ENCODE measurements at regions not wholly inside any gene's neighbourhood (a gene's known extent, or its start where the extent isn't known, plus 50 kb on each side); places are given as distances from the start of the nearest gene placed in this dataset.

DNA sequence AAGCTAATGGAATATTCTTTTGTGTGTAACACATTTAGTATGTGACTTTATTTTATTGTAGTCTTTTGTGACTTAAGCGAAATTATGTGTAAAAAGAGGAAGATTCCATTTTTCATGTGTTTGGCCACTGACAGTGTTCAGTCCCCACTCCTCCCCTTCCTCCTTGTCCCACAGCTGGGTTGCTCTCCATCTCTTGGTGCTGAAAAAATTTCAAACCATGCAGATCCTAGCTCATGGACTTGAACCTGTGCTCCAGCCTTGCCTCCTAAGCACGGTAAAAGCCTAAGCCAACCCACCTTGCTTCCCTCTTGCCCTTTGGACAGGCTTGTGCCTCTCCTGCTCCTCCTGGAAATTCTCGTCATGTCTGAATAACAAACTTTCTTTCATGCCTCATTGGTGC, 2008.5 kb upstream of the TENM3 start:
- no peaks in the 10 kb centered on the region for H3K9me3 ChIP-seq
- no peaks in the 10 kb centered on the region for H3K27me3 ChIP-seq
- intact Hi-C loops (cut with DNase I): no loop called here
- H3K4me3 ChIP-seq (replicated peaks in 1 of 3): no peak overlapping the region
- 69 to 74% methylated on average over 3 of the region's 3 CpGs for WGBS, 2 donors
- TF ChIP-seq, protein P1, sequence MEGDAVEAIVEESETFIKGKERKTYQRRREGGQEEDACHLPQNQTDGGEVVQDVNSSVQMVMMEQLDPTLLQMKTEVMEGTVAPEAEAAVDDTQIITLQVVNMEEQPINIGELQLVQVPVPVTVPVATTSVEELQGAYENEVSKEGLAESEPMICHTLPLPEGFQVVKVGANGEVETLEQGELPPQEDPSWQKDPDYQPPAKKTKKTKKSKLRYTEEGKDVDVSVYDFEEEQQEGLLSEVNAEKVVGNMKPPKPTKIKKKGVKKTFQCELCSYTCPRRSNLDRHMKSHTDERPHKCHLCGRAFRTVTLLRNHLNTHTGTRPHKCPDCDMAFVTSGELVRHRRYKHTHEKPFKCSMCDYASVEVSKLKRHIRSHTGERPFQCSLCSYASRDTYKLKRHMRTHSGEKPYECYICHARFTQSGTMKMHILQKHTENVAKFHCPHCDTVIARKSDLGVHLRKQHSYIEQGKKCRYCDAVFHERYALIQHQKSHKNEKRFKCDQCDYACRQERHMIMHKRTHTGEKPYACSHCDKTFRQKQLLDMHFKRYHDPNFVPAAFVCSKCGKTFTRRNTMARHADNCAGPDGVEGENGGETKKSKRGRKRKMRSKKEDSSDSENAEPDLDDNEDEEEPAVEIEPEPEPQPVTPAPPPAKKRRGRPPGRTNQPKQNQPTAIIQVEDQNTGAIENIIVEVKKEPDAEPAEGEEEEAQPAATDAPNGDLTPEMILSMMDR (IDR thresholded peaks at IDR 0.05): no peak
- TF ChIP-seq POLR2A (IDR thresholded peaks at IDR 0.05): no peak
- H3K27ac ChIP-seq: no peak overlapping the region
- DNase-seq: no peak
- no peaks in the 10 kb centered on the region for H3K36me3 ChIP-seq
- no peaks in the 10 kb centered on the region for H3K4me1 ChIP-seq

DNA sequence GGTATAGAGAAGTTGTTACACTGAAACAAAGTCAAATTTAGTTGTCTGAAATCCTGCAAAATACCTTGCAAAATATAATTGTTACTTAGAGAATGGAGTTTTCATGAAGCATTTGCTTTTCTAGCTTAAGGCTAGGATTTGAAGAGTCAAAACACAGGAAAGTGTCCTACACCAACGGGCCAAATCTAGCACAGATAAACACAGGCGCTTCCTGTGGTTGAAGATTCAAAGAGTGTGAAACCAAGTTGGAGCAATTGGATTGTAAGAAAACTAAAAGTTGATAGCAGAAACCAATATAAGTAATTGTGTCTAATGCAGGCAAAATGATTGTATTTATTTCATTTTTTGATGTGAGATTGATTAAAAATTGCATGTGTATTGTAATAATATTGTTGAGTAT, 2002.5 kb upstream of the TENM3 start:
- Histone ChIP-seq H3K4me3 (replicated peaks in 1 of 3) (no peak overlapping the region), H3K9me3 (no peaks in the 10 kb centered on the region), H3K36me3 (no peaks in the 10 kb centered on the region), H3K4me1 (no peaks in the 10 kb centered on the region), H3K27me3 (no peaks in the 10 kb centered on the region), H3K27ac (no peak overlapping the region)
- TF ChIP-seq, protein P1 (IDR thresholded peaks at IDR 0.05): no peak
- no peak for TF ChIP-seq POLR2A (IDR thresholded peaks at IDR 0.05)
- DNase-seq: no peak
- whole genome bisulfite sequencing, 2 donors: 59 to 65% methylated on average over 2 of the region's 2 CpGs
- intact Hi-C loops (cut with DNase I): no loop called here

DNA sequence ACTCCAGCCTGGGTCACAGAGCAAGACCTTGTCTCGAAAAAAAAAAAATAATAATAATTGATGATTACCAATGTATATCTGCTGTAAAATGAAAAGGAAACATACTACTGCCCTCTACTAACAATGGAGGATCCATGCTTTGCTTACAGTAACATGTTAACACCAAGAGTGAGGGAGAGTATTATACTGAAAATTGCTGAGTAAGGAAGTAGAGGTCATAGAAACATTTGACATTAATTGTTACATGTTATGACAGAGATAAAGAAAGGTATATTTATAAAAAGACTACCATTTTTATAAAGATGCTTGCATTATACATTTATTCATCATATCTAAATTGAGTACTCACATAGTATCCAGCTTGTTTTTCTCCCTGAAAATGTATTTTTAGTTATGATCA, 1989.8 kb upstream of the TENM3 start:
- Histone ChIP-seq H3K27ac (no peak overlapping the region), H3K4me1 (no peaks in the 10 kb centered on the region), H3K27me3 (no peaks in the 10 kb centered on the region), H3K9me3 (no peaks in the 10 kb centered on the region), H3K36me3 (no peaks in the 10 kb centered on the region), H3K4me3 (replicated peaks in 1 of 3) (no peak overlapping the region)
- 73 to 89% methylated on average over 1 of the region's 1 CpG for WGBS, 2 donors
- TF ChIP-seq, protein P1 (IDR thresholded peaks at IDR 0.05): no peak
- no peak for TF ChIP-seq POLR2A (IDR thresholded peaks at IDR 0.05)
- no peak for DNase-seq
- intact Hi-C loops (cut with DNase I): no loop called here

DNA sequence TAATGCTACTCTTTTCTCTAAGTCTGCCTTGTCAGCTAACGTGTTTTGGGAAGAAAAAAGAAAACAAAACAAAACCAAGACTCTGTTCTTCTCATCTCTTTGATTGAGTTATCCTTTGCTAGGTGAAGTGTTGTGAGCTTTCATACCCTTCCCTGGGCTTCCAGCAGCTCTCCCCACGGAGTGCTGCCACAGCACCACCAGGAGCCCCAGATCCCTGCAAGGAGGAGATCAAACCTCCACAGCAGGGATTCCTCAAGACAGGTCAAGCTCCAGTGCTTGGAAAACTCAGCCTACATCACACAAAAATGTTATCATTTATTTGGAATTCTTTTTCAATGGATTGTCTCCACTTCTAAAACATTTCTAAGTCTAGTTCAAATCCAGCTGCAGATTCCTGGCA, 1981.9 kb upstream of the TENM3 start:
- H3K9me3 ChIP-seq: no peaks in the 10 kb centered on the region
- intact Hi-C loops (cut with DNase I): no loop called here
- no peaks in the 10 kb centered on the region for H3K4me1 ChIP-seq
- TF ChIP-seq, protein P1 (IDR thresholded peaks at IDR 0.05): no peak
- no peak for TF ChIP-seq POLR2A (IDR thresholded peaks at IDR 0.05)
- no peak for DNase-seq
- 30 to 37% methylated on average over 2 of the region's 2 CpGs for WGBS, 2 donors
- H3K4me3 ChIP-seq (replicated peaks in 1 of 3): no peak overlapping the region
- H3K36me3 ChIP-seq: no peaks in the 10 kb centered on the region
- H3K27me3 ChIP-seq: no peaks in the 10 kb centered on the region
- no peak overlapping the region for H3K27ac ChIP-seq

DNA sequence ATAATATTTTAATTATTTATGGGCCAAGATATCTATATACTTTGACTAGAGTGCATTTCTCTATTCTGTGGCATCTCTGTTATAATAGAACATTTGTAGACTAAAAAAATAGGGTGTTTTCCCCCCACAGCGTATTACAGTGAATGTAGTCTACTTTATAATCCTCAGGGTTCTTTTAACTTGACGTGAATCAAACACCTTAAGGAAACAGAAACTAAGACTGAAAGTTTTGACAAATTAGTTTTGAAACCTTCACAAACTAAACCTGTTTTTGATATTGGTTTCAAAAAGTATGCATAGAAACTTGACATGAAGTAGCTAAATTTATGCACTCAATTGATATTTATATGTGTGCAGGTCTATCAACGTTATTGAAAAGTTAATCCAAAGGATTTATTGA, 1963.1 kb upstream of the TENM3 start:
- H3K27me3 ChIP-seq: no peaks in the 10 kb centered on the region
- H3K36me3 ChIP-seq: no peaks in the 10 kb centered on the region
- no peak overlapping the region for H3K27ac ChIP-seq
- no peak for DNase-seq
- no peaks in the 10 kb centered on the region for H3K4me1 ChIP-seq
- no peak for TF ChIP-seq POLR2A (IDR thresholded peaks at IDR 0.05)
- TF ChIP-seq, protein P1 (IDR thresholded peaks at IDR 0.05): no peak
- WGBS, 2 donors: 82 to 87% methylated on average over 3 of the region's 3 CpGs
- H3K9me3 ChIP-seq: no peaks in the 10 kb centered on the region
- intact Hi-C loops (cut with DNase I): no loop called here
- no peak overlapping the region for H3K4me3 ChIP-seq (replicated peaks in 1 of 3)
